ENCODE measurements at regions not wholly inside any gene's neighbourhood (a gene's known extent, or its start where the extent isn't known, plus 50 kb on each side); places are given as distances from the start of the nearest gene placed in this dataset.

- no peak for DNase-seq (ENCODE audit: low read depth in 1 of 2, low spot score in 1 of 2)
Observed at GRCh38 chr2:8630676-8631464, 51.0 kb upstream of the ID2 start.

GRCh38 chr2:8631465-8632005 lies 50.3 kb upstream of the ID2 start:
- no peak for DNase-seq (ENCODE audit: low read depth in 1 of 2, low spot score in 1 of 2)
